T-helper 2 cell treated with Interferon-gamma antibody and Interleukin-4, amounts not matched to agents 5 μg/mL and 100 μg/mL, for 36 hours (primary cell): ENCODE measurements at regions not wholly inside any gene's neighbourhood (a gene's known extent, or its start where the extent isn't known, plus 50 kb on each side); places are given as distances from the start of the nearest gene placed in this dataset.

ENCODE experiments used
- DNase-seq: peaks from one replicate; pipeline ENCODE4 v3.0.0; 2021; ENCODE audit warnings: low spot score
- H3K27ac Mint-ChIP-seq: one replicate; pipeline ENCODE4 v1.8.0; 2021; ENCODE audit warnings: mild to moderate bottlenecking, mixed read lengths
- H3K27me3 Mint-ChIP-seq: one replicate; pipeline ENCODE4 v1.8.0; 2021; ENCODE audit warnings: low read depth, mixed read lengths
- H3K36me3 Mint-ChIP-seq: one replicate; pipeline ENCODE4 v1.8.0; 2021; ENCODE audit warnings: low read depth, mixed read lengths
- H3K4me1 Mint-ChIP-seq: one replicate; pipeline ENCODE4 v1.8.0; 2021; ENCODE audit warnings: low read depth, mixed read lengths
- H3K4me3 Mint-ChIP-seq: one replicate; pipeline ENCODE4 v1.8.0; 2022; ENCODE audit warnings: mild to moderate bottlenecking, moderate library complexity, mixed read lengths
- H3K9me3 Mint-ChIP-seq: one replicate; pipeline ENCODE4 v1.8.0; 2021; ENCODE audit warnings: mixed read lengths

DNA sequence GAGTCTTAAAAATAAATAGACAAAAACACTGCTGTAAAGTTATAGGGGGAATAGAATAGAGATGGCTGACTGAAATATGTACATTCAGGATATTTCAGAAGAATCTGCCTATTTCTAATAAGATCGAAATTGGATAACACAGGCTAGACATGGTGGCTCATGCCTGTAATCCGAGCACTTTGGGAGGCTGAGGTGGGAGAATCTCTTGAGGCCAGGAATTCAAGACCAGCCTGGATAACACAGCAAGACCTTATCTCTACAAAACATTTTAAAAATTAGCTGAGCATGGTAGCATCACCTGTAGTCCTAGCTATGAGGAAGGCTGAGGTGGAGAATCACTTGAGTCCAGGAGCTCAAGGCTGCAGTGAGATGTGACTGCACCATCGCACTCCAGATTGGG is 146.6 kb upstream of the CCDC150 start:
- DNase-seq, result no peak
- H3K36me3 Mint-ChIP-seq, result no peaks in the 10 kb centered on the region
- H3K4me1 Mint-ChIP-seq, result no peaks in the 10 kb centered on the region
- no peaks in the 10 kb centered on the region for H3K9me3 Mint-ChIP-seq
- H3K4me3 Mint-ChIP-seq, result no peak overlapping the region
- no peak overlapping the region for H3K27ac Mint-ChIP-seq
- H3K27me3 Mint-ChIP-seq, result peaks cover 10% of the 10 kb centered on the region

DNA sequence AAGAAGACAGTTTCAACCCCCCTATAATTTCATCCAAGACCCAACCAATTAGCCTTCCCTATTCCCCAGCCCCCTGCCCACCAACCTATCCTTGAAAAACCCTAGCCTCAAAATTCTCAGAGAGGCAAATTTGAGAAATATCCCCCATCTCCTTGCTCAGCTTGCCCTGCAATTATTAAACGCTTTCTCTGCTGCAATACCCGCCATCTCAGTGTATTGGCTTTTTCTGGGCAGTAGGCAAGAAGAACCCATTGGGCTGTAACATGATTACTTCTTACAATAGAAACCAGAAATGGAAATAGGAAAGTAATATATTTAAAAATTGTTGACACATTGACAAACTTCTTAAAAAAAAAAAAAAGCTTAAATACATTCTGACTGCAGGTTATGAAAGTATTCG is 140.6 kb upstream of the CCDC150 start:
- Mint-ChIP-seq H3K4me1 (no peaks in the 10 kb centered on the region), H3K36me3 (no peaks in the 10 kb centered on the region)

DNA sequence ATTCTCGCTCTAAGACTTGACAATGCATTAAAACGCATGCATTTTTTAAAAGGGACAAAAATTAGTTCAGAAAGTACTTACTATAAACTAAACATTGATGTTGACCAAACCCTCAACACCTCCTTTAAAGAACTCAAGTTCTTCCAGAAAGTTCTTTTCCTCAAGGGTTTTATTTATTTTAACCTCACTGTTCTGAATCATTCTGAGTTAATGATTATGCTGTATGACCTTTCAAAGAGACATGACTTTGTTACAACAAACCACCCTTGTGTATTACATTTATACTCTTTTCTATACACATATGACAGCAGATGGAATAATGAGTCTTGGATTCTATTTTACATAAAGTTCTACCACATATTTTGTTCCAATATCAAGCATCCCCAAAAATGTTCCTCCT is 139.8 kb upstream of the CCDC150 start:
- no peak overlapping the region for H3K4me3 Mint-ChIP-seq
- H3K27me3 Mint-ChIP-seq, result peaks cover 9% of the 10 kb centered on the region
- no peak for DNase-seq
- H3K9me3 Mint-ChIP-seq, result peaks cover 7% of the 10 kb centered on the region
- H3K4me1 Mint-ChIP-seq, result no peaks in the 10 kb centered on the region
- no peak overlapping the region for H3K27ac Mint-ChIP-seq
- no peaks in the 10 kb centered on the region for H3K36me3 Mint-ChIP-seq

More for the DNA sequence above, 140.6 kb upstream of the CCDC150 start:
- peaks cover 5% of the 10 kb centered on the region for H3K27me3 Mint-ChIP-seq
- DNase-seq, result no peak
- no peak overlapping the region for H3K4me3 Mint-ChIP-seq
- peaks cover 7% of the 10 kb centered on the region for H3K9me3 Mint-ChIP-seq
- no peak overlapping the region for H3K27ac Mint-ChIP-seq

DNA sequence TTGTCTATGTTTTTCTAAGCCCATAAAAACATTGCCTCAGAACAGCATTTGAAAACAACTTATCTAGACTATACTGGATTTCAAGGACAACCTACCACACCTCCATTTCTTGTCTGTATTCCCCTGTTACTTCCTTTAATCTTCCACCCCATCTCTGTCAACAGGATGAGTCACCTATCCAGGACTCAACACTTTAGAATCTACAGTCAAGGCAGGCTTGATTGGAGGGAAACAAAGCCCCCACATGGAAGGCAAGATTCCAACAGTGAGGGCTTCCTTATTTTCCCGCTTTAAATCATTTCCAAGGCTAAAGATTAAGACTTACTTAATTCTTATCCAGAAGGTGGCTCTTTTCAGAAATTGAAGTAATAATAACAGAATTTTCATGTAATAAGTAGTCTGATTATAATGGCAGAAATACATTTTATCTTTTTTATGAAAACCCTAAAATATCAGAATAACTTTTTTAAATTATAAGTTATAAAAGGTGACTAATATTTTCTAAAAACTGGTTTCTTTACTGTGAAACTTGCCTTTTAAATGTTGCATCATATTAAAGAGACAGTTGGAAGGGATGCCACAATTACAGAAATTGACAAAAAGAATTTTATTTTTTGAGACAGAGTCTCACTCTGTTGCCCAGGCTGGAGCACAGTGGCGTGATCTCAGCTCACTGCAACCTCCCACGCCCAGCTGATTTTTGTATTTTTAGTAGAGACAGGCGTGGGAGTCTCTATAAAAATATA is 138.7 kb upstream of the CCDC150 start:
- Mint-ChIP-seq H3K36me3 (no peaks in the 10 kb centered on the region), H3K4me1 (no peaks in the 10 kb centered on the region), H3K27ac (no peak overlapping the region), H3K9me3 (peaks cover 7% of the 10 kb centered on the region), H3K4me3 (no peak overlapping the region), H3K27me3 (peaks cover 11% of the 10 kb centered on the region)
- DNase-seq, result no peak

DNA sequence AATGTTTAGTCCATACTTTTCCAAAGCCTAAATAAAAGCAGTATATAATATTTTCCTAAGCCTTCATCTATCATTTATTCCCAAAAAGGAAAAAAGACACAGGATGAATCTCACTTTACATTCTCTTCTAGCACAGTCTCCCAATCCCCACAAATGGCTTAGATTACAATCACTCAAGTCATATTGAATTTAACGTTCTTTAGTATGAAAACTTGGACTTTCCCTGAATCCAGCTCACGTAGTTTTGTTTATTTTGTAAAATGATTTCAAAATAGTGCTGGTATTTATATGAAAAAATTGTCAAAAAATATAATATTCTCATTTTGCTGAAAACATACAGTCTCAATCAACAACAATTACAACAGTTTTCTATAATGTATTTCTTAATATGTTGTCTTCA is 137.7 kb upstream of the CCDC150 start:
- Mint-ChIP-seq H3K4me1 (no peaks in the 10 kb centered on the region), H3K27me3 (peaks cover 12% of the 10 kb centered on the region), H3K4me3 (no peak overlapping the region), H3K36me3 (no peaks in the 10 kb centered on the region), H3K9me3 (peaks cover 7% of the 10 kb centered on the region), H3K27ac (no peak overlapping the region)
- DNase-seq, result no peak

DNA sequence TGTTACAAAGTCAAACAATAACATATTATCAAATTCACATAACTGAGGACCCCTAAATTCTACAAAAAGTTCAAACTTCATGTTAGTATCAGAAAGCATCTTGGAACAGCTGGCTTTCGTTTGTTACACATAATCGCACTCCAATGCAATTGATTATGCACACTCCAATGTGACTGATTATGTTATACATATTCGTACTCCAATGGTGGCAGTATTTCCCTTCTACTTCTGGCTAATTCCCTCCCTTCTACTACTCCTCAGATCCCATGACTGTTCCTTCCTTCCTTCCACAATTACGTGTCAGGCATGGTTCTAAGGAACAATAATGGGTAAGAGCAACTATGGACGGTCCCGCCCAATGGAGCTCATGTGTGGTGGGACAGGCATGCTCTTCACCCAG is 137.1 kb upstream of the CCDC150 start:
- H3K27ac Mint-ChIP-seq, result no peak overlapping the region
- no peaks in the 10 kb centered on the region for H3K36me3 Mint-ChIP-seq
- peaks cover 13% of the 10 kb centered on the region for H3K27me3 Mint-ChIP-seq
- H3K4me3 Mint-ChIP-seq, result no peak overlapping the region
- H3K4me1 Mint-ChIP-seq, result no peaks in the 10 kb centered on the region
- DNase-seq, result no peak
- peaks cover 7% of the 10 kb centered on the region for H3K9me3 Mint-ChIP-seq

DNA sequence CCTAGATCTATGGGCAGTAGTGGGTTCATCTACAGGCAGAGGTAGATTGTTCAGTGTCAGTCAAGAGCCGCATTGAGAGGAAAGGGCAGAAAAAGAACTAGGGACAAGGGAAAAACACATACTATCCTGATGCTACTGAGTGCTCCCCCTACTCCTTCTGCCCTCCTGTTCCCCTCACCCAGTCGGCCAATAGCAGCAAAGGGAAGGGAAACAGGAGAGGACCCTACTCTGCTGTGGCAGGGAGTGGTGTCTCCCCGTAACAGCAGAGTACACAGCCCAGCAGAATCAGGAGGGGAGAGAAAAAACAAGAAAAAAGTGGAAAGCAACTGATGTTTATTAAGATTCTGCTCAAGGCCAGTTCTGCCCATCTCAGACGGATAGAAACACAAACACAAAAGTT is 136.1 kb upstream of the CCDC150 start:
- Mint-ChIP-seq H3K27ac (no peak overlapping the region), H3K4me1 (no peaks in the 10 kb centered on the region), H3K36me3 (no peaks in the 10 kb centered on the region), H3K4me3 (no peak overlapping the region), H3K9me3 (peaks cover 7% of the 10 kb centered on the region), H3K27me3 (peaks cover 14% of the 10 kb centered on the region)
- no peak for DNase-seq

DNA sequence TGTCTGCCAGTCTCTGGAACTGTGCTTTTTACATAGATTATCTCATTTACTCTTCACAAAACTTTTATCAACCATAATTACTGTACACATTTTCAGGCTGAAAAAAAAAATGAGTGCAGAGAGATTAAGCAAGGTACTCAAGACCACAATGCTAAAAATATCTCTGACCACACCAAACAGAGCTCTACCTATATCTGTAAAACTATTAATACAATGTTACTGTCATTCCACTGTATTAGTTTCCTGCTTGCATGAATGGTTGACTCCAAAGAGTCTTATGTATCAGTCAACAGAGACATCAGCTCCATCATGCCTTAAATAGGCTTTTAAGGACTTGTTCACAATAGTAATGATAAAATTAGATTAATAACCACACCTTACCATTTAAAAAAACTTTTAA is 134.7 kb upstream of the CCDC150 start:
- no peak overlapping the region for H3K4me3 Mint-ChIP-seq
- DNase-seq, result no peak
- H3K27me3 Mint-ChIP-seq, result peaks cover 17% of the 10 kb centered on the region
- H3K27ac Mint-ChIP-seq, result no peak overlapping the region
- no peaks in the 10 kb centered on the region for H3K4me1 Mint-ChIP-seq
- no peaks in the 10 kb centered on the region for H3K9me3 Mint-ChIP-seq
- H3K36me3 Mint-ChIP-seq, result no peaks in the 10 kb centered on the region

DNA sequence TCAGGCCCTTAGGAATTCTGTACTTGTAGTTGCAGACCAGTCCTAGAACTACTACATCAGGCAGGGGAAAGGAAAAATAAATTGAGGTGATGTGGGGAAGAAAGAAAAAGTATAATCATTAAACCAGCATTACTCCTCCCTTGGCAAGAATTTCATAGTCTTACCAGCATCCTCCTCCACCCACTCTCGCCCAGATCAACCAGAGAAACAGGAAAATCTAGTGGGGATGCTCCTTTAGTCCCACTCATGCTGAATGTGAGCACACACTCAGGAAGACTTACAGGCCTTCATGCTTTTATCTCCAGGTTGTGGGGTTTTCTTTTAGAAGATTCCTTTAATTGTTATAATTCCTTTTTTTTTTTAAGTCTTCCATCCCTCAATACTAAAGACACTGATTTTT is 129.3 kb upstream of the CCDC150 start:
- H3K27ac Mint-ChIP-seq, result no peak overlapping the region
- no peaks in the 10 kb centered on the region for H3K4me1 Mint-ChIP-seq
- H3K27me3 Mint-ChIP-seq, result peaks cover 18% of the 10 kb centered on the region
- no peak for DNase-seq
- no peak overlapping the region for H3K4me3 Mint-ChIP-seq
- no peaks in the 10 kb centered on the region for H3K36me3 Mint-ChIP-seq
- no peaks in the 10 kb centered on the region for H3K9me3 Mint-ChIP-seq

DNA sequence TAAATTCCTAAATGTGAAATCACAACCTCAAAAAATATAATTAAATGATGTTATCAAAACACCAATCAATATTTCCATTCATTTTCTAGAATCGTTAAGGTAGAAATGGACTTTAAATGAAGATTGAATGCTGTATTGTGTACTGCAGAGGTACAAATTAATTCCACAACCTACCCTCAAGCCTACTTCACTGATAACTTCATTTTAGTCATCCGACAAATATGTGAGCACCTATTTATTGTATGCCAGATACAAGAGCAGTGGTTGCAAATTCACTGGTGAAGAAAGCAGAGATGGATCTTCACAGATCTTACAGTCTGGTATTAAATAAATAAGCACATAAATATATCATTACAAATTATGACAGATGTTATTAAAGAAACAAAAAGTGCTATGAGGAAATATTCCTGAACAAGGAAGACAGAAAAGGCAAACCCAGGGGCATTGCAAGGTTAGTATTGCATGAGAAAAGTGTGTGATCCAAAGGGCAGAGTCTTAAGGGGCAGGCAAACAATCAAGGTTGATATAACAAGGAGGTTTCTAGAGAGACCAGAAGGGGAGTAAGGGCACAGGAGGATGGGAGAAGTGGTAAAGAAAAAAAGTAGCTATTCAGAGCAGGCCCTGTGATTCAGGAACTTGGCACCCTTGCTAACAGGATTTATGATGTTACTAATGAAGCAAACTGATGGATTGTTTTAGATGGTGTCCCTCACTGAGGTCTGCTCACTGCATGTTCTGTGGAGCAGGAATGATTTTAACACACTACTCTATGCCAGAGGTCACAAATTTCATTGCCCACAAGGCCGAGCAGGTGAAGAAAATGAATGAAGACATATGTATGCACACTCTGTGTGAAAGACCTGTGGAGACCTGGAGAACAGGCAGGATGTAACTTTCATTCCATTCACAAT is 128.0 kb upstream of the CCDC150 start:
- H3K9me3 Mint-ChIP-seq, result no peaks in the 10 kb centered on the region
- H3K27me3 Mint-ChIP-seq, result peaks cover 16% of the 10 kb centered on the region
- DNase-seq, result no peak
- no peaks in the 10 kb centered on the region for H3K36me3 Mint-ChIP-seq
- H3K4me3 Mint-ChIP-seq, result no peak overlapping the region
- H3K27ac Mint-ChIP-seq, result no peak overlapping the region
- H3K4me1 Mint-ChIP-seq, result no peaks in the 10 kb centered on the region

DNA sequence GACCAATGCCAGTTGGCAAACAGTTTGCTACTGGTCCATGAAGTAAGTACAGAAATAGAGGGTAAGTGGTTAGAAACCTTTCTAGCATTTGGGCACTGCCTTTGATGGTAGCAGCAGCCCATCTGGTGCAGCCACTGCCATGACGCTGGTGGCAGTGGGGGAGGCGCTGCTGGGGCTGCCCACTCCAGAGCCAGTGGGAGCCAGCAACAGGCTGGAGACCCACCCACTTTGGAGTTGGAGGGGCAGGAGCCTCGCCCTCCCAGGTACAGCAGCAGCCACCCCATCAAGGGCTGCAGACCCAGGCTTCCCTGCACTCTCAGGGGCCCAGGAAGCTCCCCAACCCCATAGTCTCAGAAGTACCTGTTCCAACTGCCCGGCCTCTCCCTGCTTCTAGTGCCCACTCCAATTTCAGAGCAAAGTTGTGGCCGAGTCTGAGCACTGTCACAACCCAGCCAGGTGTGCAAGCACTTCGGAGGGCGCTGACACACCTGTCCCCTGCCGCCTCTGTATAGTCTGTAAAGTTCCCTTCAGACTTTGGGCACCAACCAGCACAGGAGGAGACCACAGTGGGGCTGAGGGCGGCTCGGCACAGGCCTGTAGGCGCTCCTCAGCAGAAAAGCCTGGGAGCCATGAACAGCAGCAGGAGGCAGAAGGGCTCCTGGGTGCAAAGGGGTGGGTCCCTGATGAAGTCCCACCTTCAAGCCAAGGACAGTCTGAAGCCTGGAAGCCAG is 125.6 kb upstream of the CCDC150 start:
- Mint-ChIP-seq H3K27me3 (peaks cover 17% of the 10 kb centered on the region), H3K36me3 (no peaks in the 10 kb centered on the region), H3K9me3 (no peaks in the 10 kb centered on the region), H3K27ac (no peak overlapping the region), H3K4me1 (no peaks in the 10 kb centered on the region), H3K4me3 (no peak overlapping the region)
- no peak for DNase-seq

DNA sequence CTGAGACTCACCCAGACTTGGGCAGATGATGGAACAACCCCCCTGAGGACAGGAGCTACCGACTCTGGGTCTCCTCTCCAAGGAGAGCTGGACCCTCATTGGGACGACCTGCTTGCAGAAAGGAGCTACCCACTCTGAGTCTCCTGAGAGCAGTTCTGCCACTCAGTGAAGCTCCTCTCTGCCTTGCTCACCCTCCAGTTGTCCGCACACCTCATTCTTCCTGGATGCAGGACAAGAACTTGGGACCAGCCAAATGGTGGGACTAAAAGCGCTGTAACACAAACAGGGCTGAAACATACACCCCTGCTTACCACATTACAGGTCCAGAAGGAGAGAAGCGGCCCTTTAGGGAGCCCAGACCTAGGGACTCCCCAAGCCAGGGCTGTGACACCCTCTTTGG is 124.9 kb upstream of the CCDC150 start:
- H3K27me3 Mint-ChIP-seq, result peaks cover 17% of the 10 kb centered on the region
- H3K27ac Mint-ChIP-seq, result no peak overlapping the region
- no peaks in the 10 kb centered on the region for H3K36me3 Mint-ChIP-seq
- H3K4me3 Mint-ChIP-seq, result no peak overlapping the region
- no peaks in the 10 kb centered on the region for H3K9me3 Mint-ChIP-seq
- DNase-seq, result no peak
- H3K4me1 Mint-ChIP-seq, result no peaks in the 10 kb centered on the region

DNA sequence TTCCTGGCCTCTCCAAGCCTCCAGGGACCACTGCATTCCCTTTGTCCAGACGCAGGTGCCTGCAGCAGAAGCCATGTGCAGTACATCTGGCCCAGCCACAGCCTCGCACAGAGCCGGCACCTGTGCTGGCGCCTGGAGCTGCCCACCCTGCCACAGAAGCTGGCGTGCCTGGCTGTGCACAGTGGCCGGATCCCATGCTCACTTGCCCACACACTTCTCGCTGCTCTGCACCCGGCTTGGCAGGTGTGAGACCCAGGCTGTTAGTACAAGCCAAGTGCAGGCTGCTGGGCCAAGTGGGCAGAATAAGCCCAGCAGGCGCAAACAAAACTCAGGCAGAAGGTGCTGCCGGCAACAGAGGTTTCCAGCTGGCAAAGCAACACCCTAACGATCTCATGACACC is 124.5 kb upstream of the CCDC150 start:
- peaks cover 17% of the 10 kb centered on the region for H3K27me3 Mint-ChIP-seq
- no peak overlapping the region for H3K27ac Mint-ChIP-seq
- H3K36me3 Mint-ChIP-seq, result no peaks in the 10 kb centered on the region
- H3K9me3 Mint-ChIP-seq, result no peaks in the 10 kb centered on the region
- DNase-seq, result no peak
- H3K4me3 Mint-ChIP-seq, result no peak overlapping the region
- H3K4me1 Mint-ChIP-seq, result no peaks in the 10 kb centered on the region

DNA sequence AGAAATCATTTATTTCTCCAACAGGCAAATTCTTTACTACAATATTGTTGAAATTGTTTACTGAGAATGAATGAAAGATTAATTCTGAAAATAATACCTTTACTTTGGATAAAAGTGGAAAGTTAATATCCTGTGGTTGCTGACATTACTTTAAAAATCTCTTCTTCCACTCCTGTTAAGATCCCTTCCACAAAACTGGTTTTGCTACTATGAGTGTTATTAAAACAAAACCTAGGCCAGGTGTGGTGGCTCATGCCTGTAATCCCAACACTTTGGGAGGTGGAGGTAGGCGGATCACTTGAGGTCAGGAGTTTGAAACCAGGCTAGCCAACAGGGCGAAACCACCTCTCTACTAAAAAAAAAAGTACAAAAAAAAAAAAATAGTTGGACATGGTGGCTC is 123.9 kb upstream of the CCDC150 start:
- H3K27ac Mint-ChIP-seq, result no peak overlapping the region
- no peaks in the 10 kb centered on the region for H3K9me3 Mint-ChIP-seq
- H3K36me3 Mint-ChIP-seq, result no peaks in the 10 kb centered on the region
- no peak overlapping the region for H3K4me3 Mint-ChIP-seq
- DNase-seq, result no peak
- peaks cover 15% of the 10 kb centered on the region for H3K27me3 Mint-ChIP-seq
- no peaks in the 10 kb centered on the region for H3K4me1 Mint-ChIP-seq
